Caco-2 (cell line): ENCODE measurements at regions not wholly inside any gene's neighbourhood (a gene's known extent, or its start where the extent isn't known, plus 50 kb on each side); places are given as distances from the start of the nearest gene placed in this dataset.

Experiments used
- BruUV-seq: library from RNA; stranded (reverse); fragments of 400-500 nt; replicated peaks from 2 replicates; lab custom pipeline; 2021; lab: Mats Ljungman, UMichigan
- CTCF ChIA-PET: fragments of 300-600 bp; sonication (Branson Sonifier 250); formaldehyde crosslinking; loops from one replicate; lab custom pipeline; 2022; ENCODE audit warnings: antibody characterized with exemption; lab: Charles Lee
- POLR2A ChIA-PET: fragments of 300-600 bp; sonication (Branson Sonifier 250); formaldehyde crosslinking; loops from one replicate; lab custom pipeline; 2022; ENCODE audit warnings: antibody characterized with exemption; lab: Charles Lee
- DNase-seq, 2 experiments: peaks; one replicate each; pipeline versions ENCODE4 v3.0.0 to v3.0.0-alpha.2; 2020 to 2022
- H3K27me3 ChIP-seq: replicated peaks from 2 replicates; pipeline ENCODE4 v1.6.0; 2011; ENCODE audit warnings: low read length; ENCODE audit not compliant: control insufficient read depth, insufficient read depth
- H3K36me3 ChIP-seq: 2 replicates; pipeline ENCODE4 v1.5.1; 2011; ENCODE audit warnings: low read length; ENCODE audit not compliant: control insufficient read depth, insufficient read depth
- H3K4me1 ChIP-seq: fragments of 250-450 bp; sonication (Bioruptor Pico); 2 replicates; pipeline ENCODE4 v1.5.1; 2020; ENCODE audit warnings: mild to moderate bottlenecking
- H3K4me3 ChIP-seq: 2 replicates; pipeline ENCODE4 v1.5.1; 2011; ENCODE audit warnings: low read depth, mild to moderate bottlenecking, control low read depth, low read length
- H3K9me3 ChIP-seq: fragments of 250-450 bp; sonication (Bioruptor Pico); 2 replicates; pipeline ENCODE4 v1.5.1; 2020; ENCODE audit warnings: mild to moderate bottlenecking, moderate library complexity
- H3K27ac Mint-ChIP-seq: one replicate; pipeline ENCODE4 v1.8.0; 2022; ENCODE audit warnings: mixed read lengths; ENCODE audit not compliant: unreplicated experiment
- H3K27me3 Mint-ChIP-seq: one replicate; pipeline ENCODE4 v1.8.0; 2022; ENCODE audit warnings: mixed read lengths; ENCODE audit not compliant: insufficient read depth, unreplicated experiment
- H3K36me3 Mint-ChIP-seq: one replicate; pipeline ENCODE4 v1.8.0; 2022; ENCODE audit warnings: mild to moderate bottlenecking, mixed read lengths; ENCODE audit not compliant: insufficient read depth, unreplicated experiment
- H3K4me1 Mint-ChIP-seq: one replicate; pipeline ENCODE4 v1.8.0; 2022; ENCODE audit warnings: low read depth, mixed read lengths; ENCODE audit not compliant: unreplicated experiment
- H3K4me3 Mint-ChIP-seq: one replicate; pipeline ENCODE4 v1.8.0; 2022; ENCODE audit warnings: mild to moderate bottlenecking, moderate library complexity, mixed read lengths; ENCODE audit not compliant: unreplicated experiment
- H3K9me3 Mint-ChIP-seq: one replicate; pipeline ENCODE4 v1.8.0; 2022; ENCODE audit warnings: mixed read lengths; ENCODE audit not compliant: unreplicated experiment
- intact Hi-C: fragments of 100-400 bp; cut with micrococcal nuclease; formaldehyde crosslinking; loops from one replicate; pipeline ENCODE4 v1.10.0; 2022; ENCODE audit not compliant: unreplicated experiment
- TF ChIP-seq, protein P1 (sequence below), 2 experiments: fragments of 200-600 bp in 1 of 2; IDR thresholded peaks; 1 replicate in 1 of 2; 2 replicates in 1 of 2; pipeline versions ENCODE4 v1.5.1 to v1.8.0; 2011 to 2022; ENCODE audit warnings: antibody characterized with exemption in 1 of 2, control low read depth in 1 of 2, inconsistent platforms in 1 of 2, low read depth in 1 of 2, low read length in 1 of 2, mild to moderate bottlenecking in 1 of 2, moderate library complexity in 1 of 2; ENCODE audit not compliant: insufficient read depth in 1 of 2, severe bottlenecking in 1 of 2, unreplicated experiment in 1 of 2

DNA sequence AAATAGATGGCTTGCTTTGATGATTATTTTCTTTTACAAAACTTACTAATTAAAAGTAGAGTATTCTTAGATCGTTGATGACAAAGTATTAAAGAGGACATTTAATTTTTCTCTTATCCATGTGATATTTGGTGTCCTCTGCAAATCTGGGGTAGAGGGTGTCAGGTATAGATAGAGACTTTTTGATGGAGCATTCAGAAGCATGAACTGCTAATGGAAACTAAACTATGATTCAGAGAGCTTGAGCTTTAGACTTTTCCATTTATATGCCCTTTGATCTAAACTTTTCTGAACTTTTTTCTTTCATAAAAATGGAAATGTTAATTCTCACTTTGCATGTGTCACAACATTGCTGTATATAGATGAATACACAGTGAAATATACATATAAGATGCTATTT is 619.7 kb downstream of the PLCL1 start:
- intact Hi-C loops, result no loop called here
- no peaks in the 10 kb centered on the region for H3K9me3 ChIP-seq
- H3K27me3 ChIP-seq, result no peaks in the 10 kb centered on the region
- Mint-ChIP-seq H3K36me3 (no peaks in the 10 kb centered on the region), H3K9me3 (no peaks in the 10 kb centered on the region), H3K27me3 (peaks cover 3% of the 10 kb centered on the region), H3K4me3 (no peak overlapping the region), H3K27ac (no peak overlapping the region), H3K4me1 (no peaks in the 10 kb centered on the region)
- BruUV-seq, result no TSS peak
- CTCF ChIA-PET, result no interaction called here
- DNase-seq, result no peak
- no peak overlapping the region for H3K4me3 ChIP-seq
- no peaks in the 10 kb centered on the region for H3K4me1 ChIP-seq
- POLR2A ChIA-PET, result no interaction called here
- H3K36me3 ChIP-seq, result no peaks in the 10 kb centered on the region
- TF ChIP-seq, protein P1, sequence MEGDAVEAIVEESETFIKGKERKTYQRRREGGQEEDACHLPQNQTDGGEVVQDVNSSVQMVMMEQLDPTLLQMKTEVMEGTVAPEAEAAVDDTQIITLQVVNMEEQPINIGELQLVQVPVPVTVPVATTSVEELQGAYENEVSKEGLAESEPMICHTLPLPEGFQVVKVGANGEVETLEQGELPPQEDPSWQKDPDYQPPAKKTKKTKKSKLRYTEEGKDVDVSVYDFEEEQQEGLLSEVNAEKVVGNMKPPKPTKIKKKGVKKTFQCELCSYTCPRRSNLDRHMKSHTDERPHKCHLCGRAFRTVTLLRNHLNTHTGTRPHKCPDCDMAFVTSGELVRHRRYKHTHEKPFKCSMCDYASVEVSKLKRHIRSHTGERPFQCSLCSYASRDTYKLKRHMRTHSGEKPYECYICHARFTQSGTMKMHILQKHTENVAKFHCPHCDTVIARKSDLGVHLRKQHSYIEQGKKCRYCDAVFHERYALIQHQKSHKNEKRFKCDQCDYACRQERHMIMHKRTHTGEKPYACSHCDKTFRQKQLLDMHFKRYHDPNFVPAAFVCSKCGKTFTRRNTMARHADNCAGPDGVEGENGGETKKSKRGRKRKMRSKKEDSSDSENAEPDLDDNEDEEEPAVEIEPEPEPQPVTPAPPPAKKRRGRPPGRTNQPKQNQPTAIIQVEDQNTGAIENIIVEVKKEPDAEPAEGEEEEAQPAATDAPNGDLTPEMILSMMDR (IDR thresholded peaks at IDR 0.05; ENCODE audit: insufficient read depth in 1 of 2, low read depth in 1 of 2, low read length in 1 of 2, severe bottlenecking in 1 of 2, unreplicated experiment in 1 of 2), result no peak

DNA sequence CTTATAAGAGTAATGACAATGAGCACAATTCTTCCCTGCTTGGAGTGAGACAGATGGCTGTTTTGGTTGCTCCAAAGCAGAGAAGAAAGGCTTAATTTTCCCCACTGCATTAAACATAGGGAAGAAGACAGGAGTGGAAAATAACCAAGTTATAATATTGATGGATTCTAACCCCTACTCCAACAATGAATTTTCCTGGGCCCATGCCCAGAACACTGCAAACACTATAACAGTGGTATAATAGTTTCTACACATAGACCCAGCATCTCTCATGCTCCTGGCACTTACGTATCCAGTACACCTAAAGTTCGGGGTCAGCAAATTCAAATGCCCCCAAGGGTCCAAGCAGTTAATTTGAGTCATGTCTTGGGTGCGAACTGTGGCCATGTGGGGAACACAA is 613.4 kb downstream of the PLCL1 start:
- H3K9me3 ChIP-seq, result no peaks in the 10 kb centered on the region
- TF ChIP-seq, protein P1 (IDR thresholded peaks at IDR 0.05; ENCODE audit: insufficient read depth in 1 of 2, low read depth in 1 of 2, low read length in 1 of 2, severe bottlenecking in 1 of 2, unreplicated experiment in 1 of 2), result no peak
- Mint-ChIP-seq H3K4me3 (no peak overlapping the region), H3K27ac (no peak overlapping the region), H3K27me3 (no peaks in the 10 kb centered on the region), H3K4me1 (no peaks in the 10 kb centered on the region), H3K36me3 (no peaks in the 10 kb centered on the region), H3K9me3 (no peaks in the 10 kb centered on the region)
- ChIA-PET CTCF (no interaction called here), POLR2A (no interaction called here)
- H3K27me3 ChIP-seq, result no peaks in the 10 kb centered on the region
- no peaks in the 10 kb centered on the region for H3K4me1 ChIP-seq
- intact Hi-C loops, result no loop called here
- no peaks in the 10 kb centered on the region for H3K36me3 ChIP-seq
- no TSS peak for BruUV-seq
- DNase-seq, result no peak
- H3K4me3 ChIP-seq, result no peak overlapping the region

DNA sequence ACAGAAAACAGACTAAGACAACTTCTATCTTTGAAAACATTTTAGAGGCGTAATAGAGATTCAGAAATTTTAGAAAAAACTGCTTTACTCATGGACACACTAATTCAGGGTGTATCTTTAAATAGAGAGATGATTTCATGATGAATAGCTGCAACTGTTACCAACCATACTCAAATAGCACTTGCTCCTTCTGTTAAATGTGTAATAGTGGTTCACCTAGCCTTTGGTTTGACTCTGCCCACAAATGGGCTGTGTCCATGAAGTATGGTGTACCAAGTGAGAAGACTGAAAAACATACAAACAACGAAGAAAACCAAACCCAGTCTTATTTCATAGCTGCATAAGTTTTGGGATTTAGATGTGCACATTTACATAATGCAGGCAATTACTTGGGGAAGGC is 610.6 kb downstream of the PLCL1 start:
- no TSS peak for BruUV-seq
- no peaks in the 10 kb centered on the region for H3K4me1 ChIP-seq
- ChIA-PET POLR2A (no interaction called here), CTCF (no interaction called here)
- TF ChIP-seq, protein P1 (IDR thresholded peaks at IDR 0.05; ENCODE audit: insufficient read depth in 1 of 2, low read depth in 1 of 2, low read length in 1 of 2, severe bottlenecking in 1 of 2, unreplicated experiment in 1 of 2), result no peak
- Mint-ChIP-seq H3K27ac (no peak overlapping the region), H3K4me3 (no peak overlapping the region), H3K9me3 (no peaks in the 10 kb centered on the region), H3K27me3 (no peaks in the 10 kb centered on the region), H3K4me1 (no peaks in the 10 kb centered on the region), H3K36me3 (no peaks in the 10 kb centered on the region)
- no peaks in the 10 kb centered on the region for H3K27me3 ChIP-seq
- H3K36me3 ChIP-seq, result no peaks in the 10 kb centered on the region
- H3K4me3 ChIP-seq, result no peak overlapping the region
- no peaks in the 10 kb centered on the region for H3K9me3 ChIP-seq
- DNase-seq, result no peak
- intact Hi-C loops, result no loop called here
